BE2C (cell line): ENCODE measurements at regions not wholly inside any gene's neighbourhood (a gene's known extent, or its start where the extent isn't known, plus 50 kb on each side); places are given as distances from the start of the nearest gene placed in this dataset.
A peak's percentile ranks its signal among the peaks of the same experiment; 100 is the strongest.

ENCODE experiments used
- DNase-seq: peaks from one replicate; pipeline ENCODE4 v3.0.0-alpha.2; 2020
- H3K27me3 ChIP-seq: fragments of 250-450 bp; sonication (Bioruptor Pico); 2 replicates; pipeline ENCODE4 v1.5.1; 2020; ENCODE audit warnings: mild to moderate bottlenecking
- H3K36me3 ChIP-seq: fragments of 250-450 bp; sonication (Bioruptor Pico); 2 replicates; pipeline ENCODE4 v1.5.1; 2020; ENCODE audit warnings: mild to moderate bottlenecking
- H3K4me1 ChIP-seq: fragments of 250-450 bp; sonication (Bioruptor Pico); 2 replicates; pipeline ENCODE4 v1.5.1; 2020
- H3K4me3 ChIP-seq: 2 replicates; pipeline ENCODE4 v1.5.1; 2011; ENCODE audit warnings: low read depth, low read length
- H3K9me3 ChIP-seq: fragments of 250-450 bp; sonication (Bioruptor Pico); 2 replicates; pipeline ENCODE4 v1.5.1; 2020
- TF ChIP-seq, protein P1 (sequence below): IDR thresholded peaks from 2 replicates; pipeline ENCODE4 v1.5.1; 2012; ENCODE audit warnings: mild to moderate bottlenecking, low read depth, low read length

GRCh38 chr4:120431180-120431579 is 364.5 kb upstream of the MAD2L1 start:
- TF ChIP-seq, protein P1, sequence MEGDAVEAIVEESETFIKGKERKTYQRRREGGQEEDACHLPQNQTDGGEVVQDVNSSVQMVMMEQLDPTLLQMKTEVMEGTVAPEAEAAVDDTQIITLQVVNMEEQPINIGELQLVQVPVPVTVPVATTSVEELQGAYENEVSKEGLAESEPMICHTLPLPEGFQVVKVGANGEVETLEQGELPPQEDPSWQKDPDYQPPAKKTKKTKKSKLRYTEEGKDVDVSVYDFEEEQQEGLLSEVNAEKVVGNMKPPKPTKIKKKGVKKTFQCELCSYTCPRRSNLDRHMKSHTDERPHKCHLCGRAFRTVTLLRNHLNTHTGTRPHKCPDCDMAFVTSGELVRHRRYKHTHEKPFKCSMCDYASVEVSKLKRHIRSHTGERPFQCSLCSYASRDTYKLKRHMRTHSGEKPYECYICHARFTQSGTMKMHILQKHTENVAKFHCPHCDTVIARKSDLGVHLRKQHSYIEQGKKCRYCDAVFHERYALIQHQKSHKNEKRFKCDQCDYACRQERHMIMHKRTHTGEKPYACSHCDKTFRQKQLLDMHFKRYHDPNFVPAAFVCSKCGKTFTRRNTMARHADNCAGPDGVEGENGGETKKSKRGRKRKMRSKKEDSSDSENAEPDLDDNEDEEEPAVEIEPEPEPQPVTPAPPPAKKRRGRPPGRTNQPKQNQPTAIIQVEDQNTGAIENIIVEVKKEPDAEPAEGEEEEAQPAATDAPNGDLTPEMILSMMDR = no peak
- no peaks in the 10 kb centered on the region for H3K9me3 ChIP-seq
- H3K27me3 ChIP-seq = no peaks in the 10 kb centered on the region
- no peaks in the 10 kb centered on the region for H3K36me3 ChIP-seq
- no peak for DNase-seq
- H3K4me3 ChIP-seq = no peak overlapping the region
- no peaks in the 10 kb centered on the region for H3K4me1 ChIP-seq

DNA sequence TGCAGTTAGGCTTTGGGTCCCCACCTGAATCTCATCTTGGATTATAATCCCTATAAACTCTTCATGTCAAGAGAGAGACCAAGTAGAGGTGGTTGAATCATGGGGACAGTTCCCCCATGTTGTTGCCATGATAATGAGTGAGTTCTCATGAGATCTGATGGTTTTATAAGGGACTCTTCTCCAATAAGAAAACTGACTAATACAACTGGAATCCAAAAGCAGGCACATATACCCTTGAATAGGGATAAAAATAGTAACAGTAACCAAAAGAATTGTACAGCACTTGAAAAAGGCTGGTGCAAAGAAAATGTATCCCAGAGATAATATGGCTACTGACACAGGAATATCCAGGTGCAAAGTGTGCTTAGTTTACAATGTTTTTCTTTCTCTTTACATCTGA is 351.5 kb upstream of the MAD2L1 start:
- Histone ChIP-seq H3K4me3 (no peak overlapping the region), H3K9me3 (no peaks in the 10 kb centered on the region), H3K27me3 (no peaks in the 10 kb centered on the region), H3K36me3 (no peaks in the 10 kb centered on the region), H3K4me1 (no peaks in the 10 kb centered on the region)
- TF ChIP-seq, protein P1 = no peak
- no peak for DNase-seq

GRCh38 chr4:120415896-120416295 is 349.2 kb upstream of the MAD2L1 start:
- H3K27me3 ChIP-seq = no peaks in the 10 kb centered on the region
- TF ChIP-seq, protein P1 = no peak
- no peaks in the 10 kb centered on the region for H3K36me3 ChIP-seq
- H3K4me3 ChIP-seq = no peak overlapping the region
- H3K4me1 ChIP-seq = no peaks in the 10 kb centered on the region
- H3K9me3 ChIP-seq = no peaks in the 10 kb centered on the region
- no peak for DNase-seq

DNA sequence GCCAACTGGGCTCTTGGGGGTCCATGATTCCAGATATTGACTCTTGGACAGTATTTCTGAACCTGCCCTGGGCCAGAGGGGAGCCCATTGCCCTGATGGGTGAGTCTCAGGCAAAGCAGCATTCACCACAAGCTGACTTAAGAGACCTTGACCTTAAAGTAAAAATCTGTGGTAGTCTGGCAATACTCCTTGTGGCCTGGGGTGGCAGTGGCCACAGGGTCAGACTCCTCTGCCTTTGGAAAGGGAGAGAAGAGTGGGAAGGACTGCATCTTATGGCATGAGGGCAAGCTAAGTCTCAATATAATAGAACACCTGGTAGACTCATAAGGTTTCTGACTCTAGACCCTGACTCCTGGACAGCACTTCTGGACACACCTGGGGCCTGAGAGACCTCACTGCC is 340.3 kb upstream of the MAD2L1 start:
- no peaks in the 10 kb centered on the region for H3K27me3 ChIP-seq
- no peak for DNase-seq
- no peak overlapping the region for H3K4me3 ChIP-seq
- TF ChIP-seq, protein P1 = 0 out of 2 replicates have a peak, but pooled peaks have one; percentile 6
- H3K4me1 ChIP-seq = no peaks in the 10 kb centered on the region
- H3K9me3 ChIP-seq = no peaks in the 10 kb centered on the region
- H3K36me3 ChIP-seq = no peaks in the 10 kb centered on the region

GRCh38 chr4:120403296-120403695 is 336.6 kb upstream of the MAD2L1 start:
- TF ChIP-seq, protein P1 = no peak
- Histone ChIP-seq H3K36me3 (no peaks in the 10 kb centered on the region), H3K4me1 (no peaks in the 10 kb centered on the region), H3K9me3 (no peaks in the 10 kb centered on the region), H3K27me3 (no peaks in the 10 kb centered on the region), H3K4me3 (no peak overlapping the region)
- no peak for DNase-seq

DNA sequence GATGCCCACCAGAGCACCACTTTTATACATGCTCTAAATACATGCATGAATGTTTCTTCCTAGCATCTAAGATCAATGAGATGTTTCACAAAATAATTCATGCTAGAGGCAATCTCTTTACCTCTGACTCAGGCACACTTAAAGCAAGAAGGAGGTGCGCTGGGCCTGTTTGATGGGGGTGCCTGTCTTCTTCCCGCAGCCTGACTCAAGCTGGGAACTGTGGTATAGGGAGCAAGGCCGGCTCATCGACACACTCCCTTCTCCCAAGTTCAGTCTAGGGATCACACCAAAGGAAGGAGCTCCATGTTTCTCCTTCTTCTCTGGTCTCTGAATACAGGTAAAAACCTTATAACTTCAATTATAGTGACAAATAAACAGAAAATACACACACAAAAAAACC is 333.8 kb upstream of the MAD2L1 start:
- Histone ChIP-seq H3K9me3 (no peaks in the 10 kb centered on the region), H3K36me3 (no peaks in the 10 kb centered on the region), H3K4me3 (no peak overlapping the region), H3K27me3 (no peaks in the 10 kb centered on the region), H3K4me1 (no peaks in the 10 kb centered on the region)
- DNase-seq = no peak
- TF ChIP-seq, protein P1 = no peak
